GM12891 (cell line): ENCODE measurements at regions not wholly inside any gene's neighbourhood (a gene's known extent, or its start where the extent isn't known, plus 50 kb on each side); places are given as distances from the start of the nearest gene placed in this dataset.

Experiments
- PAX5 ChIP-seq: IDR thresholded peaks from 2 replicates; pipeline ENCODE4 v1.6.1; 2011; ENCODE audit warnings: low read length, moderate library complexity, mild to moderate bottlenecking; ENCODE audit not compliant: insufficient read depth, severe bottlenecking
- POLR2A ChIP-seq: IDR thresholded peaks from 2 replicates; pipeline ENCODE4 v1.6.1; 2011; ENCODE audit warnings: low read depth, low read length, control low read depth
- POLR2AphosphoS5 ChIP-seq: IDR thresholded peaks from 2 replicates; pipeline ENCODE4 v1.6.1; 2011; ENCODE audit warnings: low read depth, low read length, control low read depth
- POU2F2 ChIP-seq: IDR thresholded peaks from 2 replicates; pipeline ENCODE4 v1.6.1; 2011; ENCODE audit warnings: low read depth, mild to moderate bottlenecking, control low read depth, low read length, moderate library complexity
- SPI1 ChIP-seq: IDR thresholded peaks from 2 replicates; pipeline ENCODE4 v1.6.1; 2011; ENCODE audit warnings: low read depth, low read length, control low read depth
- TAF1 ChIP-seq: IDR thresholded peaks from 2 replicates; pipeline ENCODE4 v1.6.1; 2011; ENCODE audit warnings: low read depth, low read length, control low read depth

- TF ChIP-seq POLR2AphosphoS5 (no peak), POLR2A (no peak), TAF1 (no peak), SPI1 (no peak), POU2F2 (no peak), PAX5 (no peak)
Measured at GRCh38 chr9:90000925-90001324, 396.1 kb downstream of the GADD45G start.
